Natural killer cell (primary cell): ENCODE measurements at regions not wholly inside any gene's neighbourhood (a gene's known extent, or its start where the extent isn't known, plus 50 kb on each side); places are given as distances from the start of the nearest gene placed in this dataset.
A peak's percentile ranks its signal among the peaks of the same experiment; 100 is the strongest.

ENCODE experiments used
- ATAC-seq, 3 donors: fragments of 150-1000 bp in 2 of 3; fragments of 200-7000 bp in 1 of 3; cut with Tn5 transposase; 1 replicate in 1 of 3; 2 replicates in 2 of 3; pipeline ENCODE4 v1.10.0; 2021; ENCODE audit warnings: mild to moderate bottlenecking in 2 of 3, moderate library complexity in 2 of 3
- DNase-seq, 2 donors: peaks; one replicate each; pipeline versions ENCODE4 v3.0.0 to v3.0.0-alpha.2; 2013 to 2021; ENCODE audit warnings: mixed read lengths in 1 of 2
- H3K27ac ChIP-seq: one replicate; pipeline ENCODE4 v1.5.1; 2013; ENCODE audit warnings: mild to moderate bottlenecking, low read length
- H3K27me3 ChIP-seq: one replicate; pipeline ENCODE4 v1.6.1; 2013; ENCODE audit warnings: low read length; ENCODE audit not compliant: control insufficient read depth, insufficient read depth
- H3K36me3 ChIP-seq: one replicate; pipeline ENCODE4 v1.6.1; 2013; ENCODE audit warnings: low read length; ENCODE audit not compliant: control insufficient read depth, insufficient read depth
- H3K4me1 ChIP-seq: one replicate; pipeline ENCODE4 v1.6.1; 2013; ENCODE audit warnings: low read length; ENCODE audit not compliant: control insufficient read depth, insufficient read depth
- H3K4me3 ChIP-seq: one replicate; pipeline ENCODE4 v1.5.1; 2013; ENCODE audit warnings: low read length
- H3K9me3 ChIP-seq: one replicate; pipeline ENCODE4 v1.6.1; 2013; ENCODE audit warnings: low read length; ENCODE audit not compliant: control insufficient read depth, insufficient read depth
- H3K27ac Mint-ChIP-seq, 2 donors: one replicate each; pipeline ENCODE4 v1.8.0; 2022; ENCODE audit warnings: mild to moderate bottlenecking in 2 of 2, mixed read lengths in 2 of 2, moderate library complexity in 1 of 2
- H3K27me3 Mint-ChIP-seq, 2 donors: one replicate each; pipeline ENCODE4 v1.8.0; 2022; ENCODE audit warnings: low read depth in 2 of 2, mixed read lengths in 2 of 2
- H3K36me3 Mint-ChIP-seq: one replicate; pipeline ENCODE4 v1.8.0; 2022; ENCODE audit warnings: mixed read lengths
- H3K4me1 Mint-ChIP-seq, 2 donors: one replicate each; pipeline ENCODE4 v1.8.0; 2022; ENCODE audit warnings: mixed read lengths in 2 of 2
- H3K4me3 Mint-ChIP-seq: one replicate; pipeline ENCODE4 v1.8.0; 2022; ENCODE audit warnings: mild to moderate bottlenecking, moderate library complexity, mixed read lengths
- H3K9me3 Mint-ChIP-seq, 2 donors: one replicate each; pipeline ENCODE4 v1.8.0; 2022; ENCODE audit warnings: mixed read lengths in 2 of 2
- WGBS: methylation state at CpG from one replicate; pipeline ENCODE4 v1.1.7; 2013; ENCODE audit warnings: missing lambda C conversion rate; ENCODE audit not compliant: insufficient coverage; 5-methylcytosine and 5-hydroxymethylcytosine counted together
- intact Hi-C: fragments of 100-400 bp; cut with micrococcal nuclease; formaldehyde crosslinking; loops from one replicate; pipeline ENCODE4 v1.14.2; 2022
- TF ChIP-seq, protein P1 (sequence below): fragments of 200-600 bp; IDR thresholded peaks from one replicate; pipeline ENCODE4 v1.8.0; 2022; ENCODE audit warnings: antibody characterized with exemption

DNA sequence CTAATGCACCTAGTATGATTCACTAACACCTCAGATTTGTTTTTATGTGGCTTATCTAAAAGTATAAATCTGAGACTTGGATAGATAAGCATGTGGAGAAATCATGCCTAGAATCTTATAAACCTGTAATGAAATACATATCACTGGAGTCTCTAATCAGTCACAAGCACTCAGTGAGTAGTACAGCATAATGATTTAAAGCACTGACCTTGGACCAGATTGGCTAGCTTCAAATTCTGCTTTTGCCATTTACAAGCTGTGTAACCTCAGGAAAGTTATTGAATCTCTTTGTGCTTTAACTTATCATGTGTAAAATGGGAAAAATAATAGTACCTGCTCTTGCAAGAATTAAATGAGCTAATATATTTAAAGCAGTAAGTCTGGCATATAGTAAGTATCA is 61.2 kb upstream of the ALDH1A1 start:
- DNase-seq: no peak
- Histone ChIP-seq H3K36me3 (no peaks in the 10 kb centered on the region), H3K27ac (no peak overlapping the region), H3K9me3 (no peaks in the 10 kb centered on the region), H3K4me1 (no peaks in the 10 kb centered on the region), H3K27me3 (no peaks in the 10 kb centered on the region), H3K4me3 (no peak overlapping the region)
- H3K36me3 Mint-ChIP-seq: no peaks in the 10 kb centered on the region
- no peaks in the 10 kb centered on the region for H3K9me3 Mint-ChIP-seq
- no peak for ATAC-seq
- TF ChIP-seq, protein P1, sequence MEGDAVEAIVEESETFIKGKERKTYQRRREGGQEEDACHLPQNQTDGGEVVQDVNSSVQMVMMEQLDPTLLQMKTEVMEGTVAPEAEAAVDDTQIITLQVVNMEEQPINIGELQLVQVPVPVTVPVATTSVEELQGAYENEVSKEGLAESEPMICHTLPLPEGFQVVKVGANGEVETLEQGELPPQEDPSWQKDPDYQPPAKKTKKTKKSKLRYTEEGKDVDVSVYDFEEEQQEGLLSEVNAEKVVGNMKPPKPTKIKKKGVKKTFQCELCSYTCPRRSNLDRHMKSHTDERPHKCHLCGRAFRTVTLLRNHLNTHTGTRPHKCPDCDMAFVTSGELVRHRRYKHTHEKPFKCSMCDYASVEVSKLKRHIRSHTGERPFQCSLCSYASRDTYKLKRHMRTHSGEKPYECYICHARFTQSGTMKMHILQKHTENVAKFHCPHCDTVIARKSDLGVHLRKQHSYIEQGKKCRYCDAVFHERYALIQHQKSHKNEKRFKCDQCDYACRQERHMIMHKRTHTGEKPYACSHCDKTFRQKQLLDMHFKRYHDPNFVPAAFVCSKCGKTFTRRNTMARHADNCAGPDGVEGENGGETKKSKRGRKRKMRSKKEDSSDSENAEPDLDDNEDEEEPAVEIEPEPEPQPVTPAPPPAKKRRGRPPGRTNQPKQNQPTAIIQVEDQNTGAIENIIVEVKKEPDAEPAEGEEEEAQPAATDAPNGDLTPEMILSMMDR: no peak
- H3K27ac Mint-ChIP-seq: no peak overlapping the region
- H3K27me3 Mint-ChIP-seq: peaks cover 15 to 72% of the 10 kb centered on the region in 2 donors
- no peak overlapping the region for H3K4me3 Mint-ChIP-seq
- no peaks in the 10 kb centered on the region for H3K4me1 Mint-ChIP-seq
- intact Hi-C loops: no loop called here

DNA sequence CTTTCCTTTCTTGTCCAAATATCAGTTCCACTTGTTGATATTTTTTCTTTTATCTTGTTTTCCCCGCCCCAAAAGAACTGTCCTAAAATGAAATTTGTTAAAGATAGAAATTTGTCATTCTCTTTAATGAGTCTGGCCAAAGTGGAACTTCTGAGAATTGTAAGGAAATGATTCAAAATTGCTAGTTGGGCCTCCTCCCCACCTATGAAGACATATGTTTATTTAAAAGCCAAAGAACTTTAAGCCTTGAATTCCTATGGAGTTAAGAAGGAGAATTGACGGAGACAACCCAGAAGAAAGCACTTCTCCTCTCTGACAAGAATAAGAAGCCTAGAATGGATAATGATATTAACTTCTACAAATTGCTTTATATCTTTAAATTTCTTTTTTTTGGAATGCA is 59.1 kb upstream of the ALDH1A1 start:
- intact Hi-C loops: no loop called here

DNA sequence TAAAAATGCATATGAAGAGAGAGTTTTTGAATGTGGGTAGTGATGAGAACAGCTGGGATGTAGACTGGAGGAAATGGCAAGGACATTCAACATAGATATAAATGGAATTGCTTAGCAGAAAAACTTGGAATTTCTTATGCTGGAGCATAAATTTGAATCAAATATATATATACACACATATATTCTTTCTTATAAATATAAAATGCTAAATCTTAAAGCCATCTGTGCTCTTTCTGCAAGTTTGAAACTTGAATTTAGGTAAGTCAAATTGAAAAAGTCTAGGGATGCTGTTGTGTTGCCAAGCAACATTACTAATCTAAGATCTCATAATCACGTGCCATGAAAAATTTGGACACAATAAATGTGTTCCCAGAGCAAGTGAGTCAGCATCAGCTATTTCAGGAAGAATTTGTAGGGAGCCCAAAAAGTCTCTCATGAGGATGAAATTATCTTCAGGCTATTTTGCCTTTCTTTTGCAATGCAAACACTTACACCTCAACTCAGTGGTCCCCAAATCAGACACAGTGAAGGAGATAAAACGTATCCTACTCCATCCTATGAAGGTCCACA is 58.4 kb upstream of the ALDH1A1 start:
- TF ChIP-seq, protein P1: no peak
- H3K4me3 ChIP-seq: no peak overlapping the region
- ATAC-seq (no peak), DNase-seq (no peak)
- Mint-ChIP-seq H3K4me1 (no peaks in the 10 kb centered on the region), H3K27me3 (peaks cover 17 to 67% of the 10 kb centered on the region in 2 donors), H3K36me3 (no peaks in the 10 kb centered on the region), H3K4me3 (no peak overlapping the region), H3K27ac (no peak overlapping the region), H3K9me3 (no peaks in the 10 kb centered on the region)
- H3K9me3 ChIP-seq: no peaks in the 10 kb centered on the region
- no peaks in the 10 kb centered on the region for H3K36me3 ChIP-seq
- no peaks in the 10 kb centered on the region for H3K4me1 ChIP-seq
- intact Hi-C loops: no loop called here
- 83% methylated on average over 2 of the region's 2 CpGs for WGBS
- H3K27ac ChIP-seq: no peak overlapping the region
- no peaks in the 10 kb centered on the region for H3K27me3 ChIP-seq

More for the DNA sequence above, 59.1 kb upstream of the ALDH1A1 start:
- TF ChIP-seq, protein P1: no peak
- Mint-ChIP-seq H3K36me3 (no peaks in the 10 kb centered on the region), H3K9me3 (no peaks in the 10 kb centered on the region), H3K4me3 (no peak overlapping the region), H3K27me3 (peaks cover 21 to 71% of the 10 kb centered on the region in 2 donors), H3K27ac (no peak overlapping the region), H3K4me1 (no peaks in the 10 kb centered on the region)
- DNase-seq (no peak), ATAC-seq (no peak)
- H3K27ac ChIP-seq: no peak overlapping the region
- 80% methylated on average over 1 of the region's 2 CpGs for WGBS
- H3K27me3 ChIP-seq: no peaks in the 10 kb centered on the region
- no peaks in the 10 kb centered on the region for H3K4me1 ChIP-seq
- H3K4me3 ChIP-seq: no peak overlapping the region
- H3K36me3 ChIP-seq: no peaks in the 10 kb centered on the region
- H3K9me3 ChIP-seq: no peaks in the 10 kb centered on the region

DNA sequence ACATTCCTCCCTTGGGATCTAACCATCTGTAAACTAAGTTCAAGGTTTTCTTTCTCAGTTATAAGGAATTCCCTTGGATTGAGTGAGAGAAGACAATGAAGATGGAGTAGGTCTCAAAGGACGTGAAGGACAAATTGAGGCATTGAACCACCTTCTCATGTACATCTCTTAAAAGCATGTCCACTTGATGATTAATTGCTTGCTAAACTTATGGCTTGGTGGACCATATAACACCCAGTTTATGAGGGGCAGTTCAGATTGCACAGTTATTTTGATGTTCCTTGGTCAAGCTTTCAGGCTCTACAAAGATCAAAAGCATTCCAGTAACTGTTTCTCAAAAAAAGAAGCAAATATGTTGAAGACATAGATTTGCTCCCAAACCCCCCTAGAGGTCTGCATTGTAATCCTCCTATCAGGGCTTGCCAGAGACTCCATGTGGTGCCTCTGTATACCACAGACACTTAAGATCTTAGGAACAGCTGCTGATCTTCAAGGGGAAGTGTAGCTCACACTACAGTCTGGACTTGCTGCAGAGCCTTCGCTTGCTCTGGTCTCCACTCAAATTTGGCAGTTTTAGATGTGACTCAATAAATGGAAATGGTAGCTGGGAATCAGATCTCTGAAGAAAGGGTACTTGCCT is 56.9 kb upstream of the ALDH1A1 start:
- intact Hi-C loops: no loop called here
- peaks cover 20 to 72% of the 10 kb centered on the region in 2 donors for H3K27me3 Mint-ChIP-seq
- ATAC-seq: peak in 1 of 3 donors; percentile 32

More for the DNA sequence above, 56.9 kb upstream of the ALDH1A1 start:
- Histone ChIP-seq H3K27me3 (no peaks in the 10 kb centered on the region), H3K9me3 (no peaks in the 10 kb centered on the region), H3K4me3 (no peak overlapping the region), H3K36me3 (no peaks in the 10 kb centered on the region), H3K27ac (no peak overlapping the region), H3K4me1 (no peaks in the 10 kb centered on the region)
- H3K4me3 Mint-ChIP-seq: no peak overlapping the region
- H3K36me3 Mint-ChIP-seq: no peaks in the 10 kb centered on the region
- H3K9me3 Mint-ChIP-seq: no peaks in the 10 kb centered on the region
- H3K4me1 Mint-ChIP-seq: no peaks in the 10 kb centered on the region
- TF ChIP-seq, protein P1: no peak
- 83% methylated on average over 2 of the region's 2 CpGs for WGBS
- H3K27ac Mint-ChIP-seq: no peak overlapping the region
- DNase-seq: no peak
